GM18511 (cell line): ENCODE measurements at regions not wholly inside any gene's neighbourhood (a gene's known extent, or its start where the extent isn't known, plus 50 kb on each side); places are given as distances from the start of the nearest gene placed in this dataset.
"Not testable (repeated sequence)": the region's sequence is repeated elsewhere in the genome, so short reads cannot be mapped to it uniquely, and the experiment has no call there.

Experiments used
- ATAC-seq: cut with Tn5 transposase; IDR thresholded peaks from one replicate; pipeline ENCODE4 v1.9.1; 2021; ENCODE audit warnings: mild to moderate bottlenecking, moderate library complexity; ENCODE audit not compliant: unreplicated experiment

- no peak for ATAC-seq
These were observed 208.3 kb downstream of the EMP1 start for GRCh38 chr12:13404631-13405473.

GRCh38 chr12:13404111-13404628 lies 207.6 kb downstream of the EMP1 start:
- no peak for ATAC-seq

DNA sequence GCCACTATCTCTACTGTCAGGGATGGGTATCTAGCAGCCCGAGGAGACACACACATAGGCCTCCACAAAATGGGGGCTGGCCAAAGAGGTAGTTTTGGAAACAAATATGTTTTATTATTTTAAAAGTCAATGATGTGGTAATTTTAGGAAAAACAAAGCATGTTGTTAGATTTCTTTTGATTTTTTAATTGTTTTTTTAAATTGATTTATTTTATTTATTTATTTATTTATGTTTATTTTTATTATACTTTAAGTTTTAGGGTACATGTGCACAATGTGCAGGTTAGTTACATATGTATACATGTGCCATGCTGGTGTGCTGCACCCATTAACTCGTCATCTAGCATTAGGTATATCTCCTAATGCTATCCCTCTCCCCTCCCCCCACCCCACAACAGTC lies 194.8 kb downstream of the EMP1 start:
- not testable (repeated sequence) for ATAC-seq

DNA sequence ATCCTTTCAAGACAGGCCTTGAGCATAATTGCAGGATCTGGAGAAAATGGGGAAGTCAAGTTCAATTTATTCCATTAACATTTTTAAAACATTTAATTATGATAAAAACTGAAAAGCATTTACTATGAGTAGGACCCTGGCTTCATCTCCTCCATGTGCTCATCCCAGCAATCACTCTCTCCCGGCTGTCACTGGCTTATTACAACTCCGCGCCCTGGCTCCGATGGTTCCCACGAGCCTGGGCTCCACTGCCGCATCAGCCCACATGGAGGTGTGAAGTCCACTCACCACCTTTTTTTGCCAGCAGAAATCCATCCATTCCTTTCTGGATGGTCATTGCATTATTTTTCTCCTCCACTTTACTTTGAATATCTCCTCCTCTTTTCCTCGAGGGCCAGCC lies 194.4 kb downstream of the EMP1 start:
- no peak for ATAC-seq

GRCh38 chr12:13390381-13390861 lies 193.9 kb downstream of the EMP1 start:
- ATAC-seq, result no peak

GRCh38 chr12:13387101-13387500 lies 190.6 kb downstream of the EMP1 start:
- ATAC-seq, result no peak

GRCh38 chr12:13386323-13387039 lies 190.0 kb downstream of the EMP1 start:
- ATAC-seq, result no peak

- ATAC-seq, result no peak
These were observed 186.9 kb downstream of the EMP1 start for GRCh38 chr12:13383379-13383778.

DNA sequence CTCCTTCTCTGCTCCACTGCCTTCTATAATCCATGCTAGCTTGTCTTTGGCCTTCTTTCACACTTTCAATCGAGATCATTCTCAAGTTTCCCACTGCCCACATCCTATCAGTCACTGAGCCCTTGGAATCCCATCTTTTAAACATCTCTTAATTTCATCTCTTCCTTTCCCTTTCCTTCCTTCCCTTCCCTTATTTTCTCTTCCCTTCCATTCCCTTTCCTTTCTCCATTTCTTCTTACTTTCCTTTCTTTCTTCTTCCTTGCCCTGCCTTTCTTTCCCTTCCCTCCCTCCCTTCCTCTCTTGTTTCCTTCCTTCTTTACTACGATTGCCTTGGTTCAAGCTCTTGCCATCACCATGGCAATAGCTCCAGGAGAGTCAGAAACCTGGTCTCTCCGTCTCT lies 183.8 kb downstream of the EMP1 start:
- no peak for ATAC-seq

DNA sequence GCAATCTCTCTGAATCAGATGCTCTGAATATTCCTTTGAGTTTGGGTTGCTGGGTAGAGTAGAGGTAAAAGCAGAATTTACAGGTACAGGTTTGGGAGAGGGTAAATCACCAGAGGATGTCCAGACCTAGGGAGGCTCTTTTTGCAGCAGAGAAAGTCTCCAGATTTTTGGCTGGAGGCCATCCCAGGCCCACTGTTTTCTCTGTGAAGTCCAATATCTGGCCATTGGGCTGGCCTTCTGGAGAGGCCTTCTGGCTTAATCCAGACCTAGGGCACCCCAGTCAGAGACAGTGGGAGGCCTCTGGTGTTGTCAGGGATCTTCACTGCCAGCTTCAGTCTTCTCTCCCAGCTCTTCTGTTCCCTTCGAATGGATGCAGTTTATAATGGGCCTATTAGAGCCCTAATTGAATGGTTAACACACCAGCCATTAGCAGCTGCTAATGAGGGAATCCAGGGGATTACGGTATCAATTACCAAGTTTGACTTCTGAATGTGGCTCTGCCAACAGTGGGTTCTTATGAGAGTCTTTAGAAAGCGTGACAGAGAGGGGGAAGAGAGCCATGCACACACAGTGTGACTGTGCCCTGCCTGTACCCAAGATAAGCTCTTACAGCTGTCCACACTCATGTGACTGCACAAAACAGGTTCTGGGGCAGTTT lies 183.1 kb downstream of the EMP1 start:
- ATAC-seq, result no peak

DNA sequence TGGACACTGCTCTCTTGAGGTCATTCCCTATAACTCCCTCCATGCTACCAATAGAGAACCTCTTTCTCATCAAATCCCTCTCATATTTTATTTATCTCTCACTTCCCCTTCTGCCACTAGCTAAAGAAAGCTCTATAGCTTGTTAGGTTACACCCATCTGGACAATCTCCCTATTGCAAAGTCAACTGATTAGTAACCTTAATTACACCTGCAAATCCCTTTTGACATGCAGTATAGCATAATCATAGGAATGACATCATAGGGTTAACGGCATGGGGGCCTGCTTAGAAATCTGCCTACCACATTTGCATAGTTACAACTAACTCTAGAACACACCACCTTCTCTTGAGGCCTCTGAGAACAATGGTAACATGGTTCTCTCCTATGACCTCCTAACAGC lies 181.2 kb downstream of the EMP1 start:
- no peak for ATAC-seq

DNA sequence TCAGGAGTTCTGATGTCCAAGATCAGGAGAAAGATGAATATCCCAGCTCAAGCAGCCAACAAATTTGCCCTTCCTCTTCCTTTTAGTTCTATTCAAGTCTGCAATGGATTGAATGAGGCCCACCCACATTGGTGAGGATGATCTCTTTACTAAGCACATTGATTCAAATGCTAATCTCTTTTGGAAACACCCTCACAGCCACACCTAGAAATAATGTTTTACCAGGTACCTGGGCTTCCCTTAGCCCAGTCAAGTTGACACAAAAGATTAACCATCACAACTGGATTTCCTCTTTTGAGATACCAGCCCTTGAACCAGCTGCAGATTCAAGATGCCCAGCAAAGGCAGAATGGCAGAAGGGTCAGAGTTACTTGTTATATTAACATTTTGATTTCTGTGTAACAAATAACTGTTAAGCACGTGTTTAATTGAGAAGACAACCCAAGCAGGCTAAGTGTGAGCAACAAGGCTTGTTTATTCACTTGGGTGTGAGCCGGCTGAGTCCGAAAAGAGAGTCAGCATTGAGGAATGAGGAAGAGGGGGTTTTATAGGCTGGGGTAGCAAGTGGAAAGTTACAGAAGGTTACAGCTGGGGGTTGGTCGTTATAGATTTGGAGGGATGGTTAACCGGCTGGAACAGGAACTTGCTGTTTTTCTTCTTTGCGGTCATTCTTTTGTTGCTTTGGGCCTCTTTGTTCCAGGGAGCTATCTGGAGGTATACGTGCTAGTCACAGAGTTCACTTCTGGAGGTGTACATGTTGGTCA lies 180.3 kb downstream of the EMP1 start:
- no peak for ATAC-seq

- ATAC-seq, result no peak
These were observed 179.2 kb downstream of the EMP1 start for GRCh38 chr12:13375583-13376345.

GRCh38 chr12:13374793-13375192 lies 178.3 kb downstream of the EMP1 start:
- ATAC-seq, result no peak

DNA sequence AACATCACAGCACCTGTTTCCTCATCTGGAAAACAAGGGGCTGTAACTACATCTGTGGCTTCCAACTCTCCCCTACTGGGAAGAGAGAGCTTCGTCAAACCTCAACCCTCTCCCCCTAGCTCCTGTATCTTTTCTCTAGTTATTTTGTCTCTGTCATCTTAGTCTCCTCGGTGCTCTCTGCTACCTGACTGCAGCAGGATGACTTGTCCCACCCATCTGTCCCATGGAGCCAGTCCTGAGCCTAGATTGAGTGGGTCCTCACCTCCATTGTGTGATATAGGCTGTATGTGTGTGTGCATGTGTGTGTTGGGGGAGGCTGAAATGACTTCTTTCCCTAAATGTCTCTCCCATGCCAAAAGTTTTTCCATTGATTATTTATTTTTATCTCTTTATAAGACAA lies 177.3 kb downstream of the EMP1 start:
- no peak for ATAC-seq

- no peak for ATAC-seq
These were observed 176.6 kb downstream of the EMP1 start for GRCh38 chr12:13373131-13373530.

DNA sequence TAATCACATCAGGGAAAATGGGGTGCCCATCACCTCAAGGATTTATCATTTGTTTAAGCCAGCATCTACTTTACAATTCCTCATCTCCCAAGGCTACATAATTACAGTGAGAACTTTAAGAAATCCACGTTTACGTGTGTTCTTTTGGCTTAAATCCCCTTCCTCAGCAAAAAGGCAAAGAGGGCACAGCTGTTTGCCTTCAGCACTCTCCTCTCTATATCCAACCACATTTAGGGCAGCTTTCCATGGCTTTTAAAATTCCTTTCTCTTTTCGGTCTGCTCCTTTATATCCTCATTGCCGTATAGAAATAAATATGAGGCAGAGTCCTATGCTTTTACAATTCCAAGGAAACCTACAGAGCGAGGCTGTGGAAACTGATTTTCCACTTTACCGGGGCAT lies 175.9 kb downstream of the EMP1 start:
- no peak for ATAC-seq

GRCh38 chr12:13371797-13372196 lies 175.3 kb downstream of the EMP1 start:
- ATAC-seq, result no peak

DNA sequence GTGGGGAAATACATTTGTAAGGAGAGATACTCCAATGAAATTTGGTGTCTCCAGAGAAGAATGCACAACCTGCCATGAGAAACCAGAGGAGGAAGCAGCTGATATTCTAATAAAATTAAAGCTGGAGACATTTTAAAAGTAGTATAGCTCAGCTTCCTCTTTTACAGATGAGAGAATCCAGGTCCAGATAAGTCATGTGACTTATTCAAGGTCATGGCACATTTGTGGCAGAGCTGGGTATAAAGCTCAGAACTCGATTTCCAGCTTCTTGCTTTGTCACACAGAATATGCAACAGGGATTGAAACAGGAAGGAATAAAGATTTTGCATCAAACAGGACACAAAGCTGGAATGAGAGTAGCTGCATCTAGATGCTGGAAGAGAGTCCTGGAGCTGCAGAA lies 174.8 kb downstream of the EMP1 start:
- no peak for ATAC-seq

DNA sequence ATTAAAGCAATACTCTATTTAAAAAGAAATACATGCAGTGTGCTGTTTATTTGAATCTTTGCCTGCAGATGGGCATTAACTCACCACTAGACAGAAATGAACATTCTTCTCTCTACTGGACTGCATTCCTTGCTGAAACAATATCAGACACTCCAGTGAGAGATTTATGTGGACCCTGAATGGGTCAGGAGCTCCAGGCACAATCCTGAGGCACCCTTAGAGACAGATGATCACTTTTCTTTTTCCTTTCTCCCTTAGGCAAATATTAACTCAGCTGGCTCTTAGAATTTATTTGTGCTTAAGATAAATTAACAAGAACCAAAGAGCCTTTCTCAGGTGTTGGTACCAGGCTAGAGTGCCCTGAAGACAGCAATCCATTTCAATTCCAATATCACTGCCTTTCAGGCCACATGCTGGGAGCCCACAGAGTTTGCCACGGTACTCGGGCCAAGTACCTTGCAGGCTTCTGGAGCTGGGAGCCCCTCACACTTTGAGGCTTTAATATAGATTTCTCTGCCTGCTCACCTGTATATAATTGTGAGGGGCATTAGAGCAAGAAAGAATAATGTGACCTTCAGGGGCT lies 173.0 kb downstream of the EMP1 start:
- no peak for ATAC-seq
